SU-DHL-6 (cell line): ENCODE measurements at regions not wholly inside any gene's neighbourhood (a gene's known extent, or its start where the extent isn't known, plus 50 kb on each side); places are given as distances from the start of the nearest gene placed in this dataset.

ENCODE experiments used
- H2AFZ ChIP-seq: fragments of 200-600 bp; sonication (generic); 2 replicates; pipeline ENCODE4 v1.6.1; 2014; ENCODE audit warnings: low read depth, mild to moderate bottlenecking, moderate library complexity, mixed read lengths, antibody characterized with exemption, low read length; ENCODE audit not compliant: severe bottlenecking
- H3F3A ChIP-seq: fragments of 200-600 bp; shearing (Covaris generic); 2 replicates; pipeline ENCODE4 v1.6.0; 2016; ENCODE audit warnings: antibody characterized with exemption, mild to moderate bottlenecking; ENCODE audit not compliant: insufficient read depth
- H3K27ac ChIP-seq: fragments of 200-600 bp; sonication (generic); 2 replicates; pipeline ENCODE4 v1.5.1; 2016; ENCODE audit warnings: low read depth, mild to moderate bottlenecking, low read length, moderate library complexity, mixed read lengths
- H3K27me3 ChIP-seq: fragments of 200-600 bp; sonication (generic), shearing (Covaris generic); 2 replicates; pipeline ENCODE4 v1.6.0; 2014; ENCODE audit warnings: mild to moderate bottlenecking, low read length
- H3K36me3 ChIP-seq: fragments of 200-600 bp; sonication (generic); 2 replicates; pipeline ENCODE4 v1.6.1; 2014; ENCODE audit warnings: mild to moderate bottlenecking, low read length, mixed read lengths
- H3K4me2 ChIP-seq: fragments of 300-600, 200-600 bp; shearing (Covaris generic), sonication (generic); 2 replicates; pipeline ENCODE4 v1.6.0; 2014; ENCODE audit warnings: low read length, low read depth, mild to moderate bottlenecking; ENCODE audit not compliant: poor library complexity, severe bottlenecking
- H3K4me3 ChIP-seq: fragments of 200-600 bp; sonication (generic); 2 replicates; pipeline ENCODE4 v1.5.1; 2014; ENCODE audit warnings: antibody characterized with exemption, low read length, mild to moderate bottlenecking, mixed read lengths; ENCODE audit not compliant: insufficient read depth, poor library complexity, severe bottlenecking
- H3K79me2 ChIP-seq: fragments of 200-600 bp; sonication (generic); 2 replicates; pipeline ENCODE4 v1.6.1; 2014; ENCODE audit warnings: mild to moderate bottlenecking, low read length, moderate library complexity; ENCODE audit not compliant: insufficient read depth
- H3K9ac ChIP-seq: fragments of 200-600 bp; sonication (generic); 2 replicates; pipeline ENCODE4 v1.7.0; 2014; ENCODE audit warnings: mild to moderate bottlenecking, low read length
- H3K9me2 ChIP-seq: fragments of 200-600 bp; sonication (generic); replicated peaks from 2 replicates; pipeline ENCODE4 v1.6.1; 2014; ENCODE audit warnings: low read length; ENCODE audit not compliant: insufficient read depth
- H3K9me3 ChIP-seq: fragments of 200-600 bp; sonication (generic); 2 replicates; pipeline ENCODE4 v1.6.1; 2014; ENCODE audit warnings: low read length, mixed read lengths; ENCODE audit not compliant: insufficient read depth
- H4K20me1 ChIP-seq: fragments of 200-600 bp; sonication (generic); 2 replicates; pipeline ENCODE4 v1.6.1; 2014; ENCODE audit warnings: low read depth, mild to moderate bottlenecking, antibody characterized with exemption, low read length, moderate library complexity, mixed read lengths
- CTCF ChIP-seq: fragments of 200-600 bp; sonication (generic); IDR thresholded peaks from one replicate; pipeline ENCODE4 v1.5.1; 2017; ENCODE audit warnings: antibody characterized with exemption, mild to moderate bottlenecking, low read length, moderate library complexity; ENCODE audit not compliant: insufficient read depth, poor library complexity, severe bottlenecking
- EZH2phosphoT487 ChIP-seq: fragments of 200-600 bp; sonication (generic), shearing (Covaris generic); conservative IDR thresholded peaks from 2 replicates; pipeline ENCODE4 v1.6.1; 2018; ENCODE audit warnings: mild to moderate bottlenecking, antibody characterized with exemption, low read length, moderate library complexity, mixed read lengths

DNA sequence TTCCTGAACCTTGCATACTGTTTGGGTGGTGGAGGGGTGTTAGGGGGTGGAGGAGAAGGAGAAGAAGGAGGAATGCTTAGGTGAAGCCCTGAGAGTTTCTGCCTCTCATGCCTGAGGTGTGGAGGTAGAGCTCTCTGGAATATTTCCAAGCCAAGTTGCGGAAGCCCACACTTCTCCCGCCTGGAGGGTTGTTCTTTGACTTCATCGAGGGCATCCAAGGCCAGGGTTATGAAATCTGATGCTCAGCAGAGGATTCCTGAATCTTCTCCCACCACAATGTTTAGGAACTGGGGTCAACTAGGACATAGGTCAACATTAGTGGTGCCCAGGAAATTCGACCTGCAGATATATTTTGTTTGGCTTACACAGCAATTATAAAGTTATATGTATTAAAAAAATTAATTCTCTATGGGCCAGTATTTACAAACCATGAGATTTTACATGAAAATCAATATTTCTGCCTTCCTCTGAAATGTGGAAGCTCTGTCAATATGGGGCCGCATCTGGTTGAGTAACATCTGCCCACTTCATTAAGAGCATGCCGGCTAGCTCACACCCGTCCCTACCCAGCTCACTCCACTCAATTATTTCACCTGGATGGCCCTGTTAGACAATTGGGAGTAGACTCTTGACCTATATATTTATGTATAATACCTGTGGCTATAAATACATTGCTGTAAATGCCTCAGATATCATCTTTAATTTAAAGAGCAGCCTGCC lies 257.1 kb upstream of the ZFP64 start:
- TF ChIP-seq EZH2phosphoT487, result no peak
- TF ChIP-seq CTCF, result no peak
- no peaks in the 10 kb centered on the region for H3F3A ChIP-seq
- H3K4me2 ChIP-seq, result no peak overlapping the region
- H3K79me2 ChIP-seq, result no peaks in the 10 kb centered on the region
- no peaks in the 10 kb centered on the region for H3K9me3 ChIP-seq
- no peaks in the 10 kb centered on the region for H3K27me3 ChIP-seq
- no peak overlapping the region for H2AFZ ChIP-seq
- no peaks in the 10 kb centered on the region for H4K20me1 ChIP-seq
- H3K27ac ChIP-seq, result no peak overlapping the region
- no peaks in the 10 kb centered on the region for H3K9me2 ChIP-seq
- H3K4me3 ChIP-seq, result no peak overlapping the region
- no peak overlapping the region for H3K9ac ChIP-seq
- H3K36me3 ChIP-seq, result no peaks in the 10 kb centered on the region

DNA sequence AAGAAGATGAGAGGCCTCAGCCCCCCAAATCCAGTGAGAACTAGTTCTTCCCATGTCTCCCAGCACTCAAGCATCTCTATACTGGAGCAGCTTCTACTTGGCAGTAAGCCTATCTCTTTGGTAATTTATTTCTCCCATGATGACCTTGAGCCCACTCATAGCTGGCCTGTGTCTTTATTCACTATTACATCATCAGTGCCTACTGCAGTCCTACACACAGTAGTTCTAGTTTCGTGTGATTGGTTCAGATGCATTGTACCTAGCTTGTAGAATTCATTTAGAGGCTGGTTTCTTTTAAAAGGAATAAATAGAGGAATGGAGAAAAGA lies 255.6 kb upstream of the ZFP64 start:
- Histone ChIP-seq H3K4me2 (no peak overlapping the region), H4K20me1 (no peaks in the 10 kb centered on the region), H3K36me3 (no peaks in the 10 kb centered on the region), H2AFZ (no peak overlapping the region), H3K79me2 (no peaks in the 10 kb centered on the region), H3K9ac (no peak overlapping the region), H3K9me2 (no peaks in the 10 kb centered on the region), H3K4me3 (no peak overlapping the region), H3K27ac (no peak overlapping the region), H3K9me3 (no peaks in the 10 kb centered on the region), H3F3A (no peaks in the 10 kb centered on the region), H3K27me3 (no peaks in the 10 kb centered on the region)
- TF ChIP-seq CTCF (no peak), EZH2phosphoT487 (no peak)

DNA sequence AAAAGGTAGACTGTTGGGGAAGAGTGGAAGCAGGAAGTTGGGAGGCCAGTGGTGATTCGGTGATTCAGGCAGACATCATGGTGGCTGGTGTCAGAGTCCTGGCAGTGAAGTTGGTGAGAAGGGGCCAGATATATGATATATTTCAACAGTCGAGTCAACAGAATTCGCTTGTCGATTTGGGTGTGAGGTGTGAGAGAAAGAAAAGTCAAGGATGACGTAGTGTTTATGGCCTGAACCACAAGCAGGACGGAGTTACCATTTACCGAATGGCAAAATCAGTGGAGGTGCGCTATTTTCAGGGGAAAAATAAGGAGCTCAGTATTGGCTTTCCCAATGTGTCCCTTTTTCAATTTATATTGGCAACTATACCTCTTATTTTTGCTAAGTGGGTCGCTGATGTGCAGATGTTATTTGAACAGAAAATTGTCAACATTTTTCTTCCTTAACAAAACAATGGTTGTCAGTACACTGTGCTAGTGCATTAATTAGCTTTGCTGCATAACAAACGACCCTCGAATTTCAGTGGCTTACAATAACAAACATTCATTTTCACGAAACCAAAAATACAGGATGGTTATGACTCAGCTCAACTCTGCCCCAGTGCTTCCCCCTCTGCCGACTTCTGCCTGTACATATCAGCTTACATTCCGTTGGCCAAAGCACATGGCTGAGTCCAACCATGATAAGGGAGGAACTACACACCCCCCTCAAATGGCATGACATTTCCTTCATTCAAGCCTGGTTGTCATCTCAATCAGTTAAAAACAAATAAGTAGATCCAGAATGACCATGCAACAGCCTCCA lies 255.0 kb upstream of the ZFP64 start:
- Histone ChIP-seq H3K79me2 (no peaks in the 10 kb centered on the region), H3K36me3 (no peaks in the 10 kb centered on the region), H3K9me2 (no peaks in the 10 kb centered on the region), H3K9ac (no peak overlapping the region), H3K4me3 (no peak overlapping the region), H2AFZ (no peak overlapping the region), H3K9me3 (no peaks in the 10 kb centered on the region), H3F3A (no peaks in the 10 kb centered on the region), H3K27me3 (no peaks in the 10 kb centered on the region), H3K27ac (no peak overlapping the region), H4K20me1 (no peaks in the 10 kb centered on the region), H3K4me2 (no peak overlapping the region)
- TF ChIP-seq CTCF (no peak), EZH2phosphoT487 (no peak)
